ENCODE measurements at regions not wholly inside any gene's neighbourhood (a gene's known extent, or its start where the extent isn't known, plus 50 kb on each side); places are given as distances from the start of the nearest gene placed in this dataset.
"Not testable (repeated sequence)": the region's sequence is repeated elsewhere in the genome, so short reads cannot be mapped to it uniquely, and the experiment has no call there.

DNA sequence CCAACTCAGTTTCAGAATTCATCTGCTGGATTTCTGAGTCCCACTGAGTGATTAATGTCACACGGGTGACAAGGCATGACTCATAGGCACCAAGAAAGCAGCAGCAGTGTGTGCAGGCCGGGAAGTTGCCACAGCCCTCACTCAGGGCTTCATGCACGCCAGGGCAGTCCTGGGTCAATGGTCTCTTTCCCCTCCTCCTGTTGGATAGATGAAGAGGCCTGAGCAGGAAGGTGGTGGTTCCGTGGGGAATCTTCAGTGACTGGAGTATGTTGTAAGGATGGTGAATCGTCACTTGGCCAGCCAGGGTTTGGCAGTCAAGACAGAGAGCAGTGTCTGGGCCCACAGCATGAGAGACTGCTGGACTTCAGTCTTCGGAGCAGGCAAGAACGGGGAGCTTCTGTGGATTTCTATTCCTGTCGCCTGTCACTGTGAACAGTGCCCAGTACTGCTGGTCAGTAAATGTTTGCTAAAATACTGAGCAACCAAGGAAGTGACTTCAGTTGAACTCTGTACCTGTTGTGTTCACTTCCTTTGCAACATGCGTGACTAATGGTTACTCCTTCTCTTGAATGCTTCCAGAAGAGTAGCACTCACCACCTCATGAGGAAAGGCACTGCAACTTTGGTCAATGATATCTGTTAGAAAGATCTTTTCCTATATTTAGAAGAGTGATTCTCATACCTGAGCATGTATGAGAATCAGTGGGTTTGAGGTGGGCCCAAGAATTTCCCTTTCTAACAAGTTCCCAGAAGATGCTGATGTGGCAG, 62.0 kb upstream of the CD93 start:
- DNase-seq: peak in 1 of 2 donors; percentile 79

- DNase-seq: no peak
These were observed 61.5 kb upstream of the CD93 start for GRCh38 chr20:23147647-23147963.

DNA sequence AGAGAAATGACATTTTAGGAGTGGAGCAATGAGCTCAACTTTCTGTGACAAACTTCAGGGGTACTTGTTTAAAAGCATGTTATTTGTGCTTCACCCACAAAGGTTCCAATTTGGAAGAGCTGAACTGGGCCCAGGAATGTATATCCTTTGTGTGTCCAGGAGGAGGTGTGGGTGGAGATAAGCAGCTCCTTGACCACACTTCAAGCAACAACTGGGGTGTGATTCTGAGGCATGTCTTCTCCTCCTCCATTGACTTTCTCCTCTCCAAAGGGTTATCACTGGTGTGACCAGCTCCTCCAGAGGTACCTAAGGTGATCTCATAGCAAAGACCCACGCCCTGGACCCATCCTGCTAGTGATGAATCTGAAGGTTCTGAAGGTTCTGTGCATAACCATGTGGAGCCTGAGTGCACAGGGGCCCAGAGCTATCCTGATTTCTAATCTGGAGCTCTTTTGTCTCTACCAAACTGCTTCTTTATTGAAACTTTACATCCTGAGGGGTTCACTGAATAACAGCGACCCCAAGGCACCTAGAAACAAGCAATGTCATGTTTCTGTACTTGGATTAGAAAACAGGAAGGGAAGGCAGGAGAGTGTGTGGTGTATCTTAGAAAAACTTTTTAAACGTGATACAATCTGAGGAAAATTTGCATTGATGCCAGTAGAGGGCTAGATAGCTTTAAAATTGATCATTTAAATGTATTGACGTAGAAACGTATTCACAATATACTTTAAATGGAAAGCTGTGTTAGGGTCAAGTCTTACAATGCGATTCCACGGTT, 60.9 kb upstream of the CD93 start:
- peak in 1 of 2 donors; percentile 3 for DNase-seq

GRCh38 chr20:23146181-23146580, 60.1 kb upstream of the CD93 start:
- DNase-seq: no peak

DNA sequence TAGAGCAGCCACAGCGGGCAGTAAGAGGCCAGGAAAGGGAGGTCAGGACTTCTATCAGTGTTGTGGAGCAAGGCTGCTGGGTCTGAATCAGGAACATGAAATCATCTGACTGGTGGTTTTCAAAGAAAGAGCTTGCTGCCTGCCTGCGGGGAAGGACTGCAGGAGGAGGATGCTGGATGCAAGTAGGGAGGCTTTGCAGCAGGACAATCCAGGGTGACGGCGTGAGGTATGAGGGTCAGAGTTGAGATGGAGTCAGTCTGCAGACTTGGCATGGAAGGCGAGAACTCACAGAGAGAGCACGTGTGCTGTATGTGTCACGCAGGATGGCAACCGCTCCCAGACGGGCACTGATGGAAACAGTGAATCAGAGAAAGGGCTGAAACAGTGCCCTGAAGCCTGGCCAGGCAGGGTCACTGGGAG, 59.2 kb upstream of the CD93 start:
- DNase-seq: peak in 1 of 2 donors; percentile 19

GRCh38 chr20:23144856-23145255, 58.7 kb upstream of the CD93 start:
- DNase-seq: no peak

GRCh38 chr20:23143986-23144690, 58.0 kb upstream of the CD93 start:
- DNase-seq: peak in 1 of 2 donors; percentile 8

DNA sequence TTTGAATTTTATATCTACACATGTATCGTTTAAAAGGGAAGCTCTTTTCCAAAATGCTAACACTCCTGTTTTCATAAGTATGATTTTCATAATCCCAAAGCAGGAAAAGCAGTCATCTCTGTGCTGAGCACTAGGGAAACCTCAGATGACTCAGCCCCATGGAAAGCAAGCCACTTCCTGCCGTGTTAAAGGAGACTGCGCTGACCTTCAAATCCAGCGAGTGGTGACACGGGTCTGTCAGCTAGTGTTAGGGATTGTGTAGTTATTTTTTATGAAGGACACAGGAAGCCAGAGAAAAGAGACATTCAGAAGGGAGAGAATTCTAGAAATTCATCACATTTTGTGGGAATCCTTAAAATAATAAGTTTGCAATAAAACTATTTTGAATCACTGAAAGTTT, 57.0 kb upstream of the CD93 start:
- DNase-seq: peak in 1 of 2 donors; percentile 65

DNA sequence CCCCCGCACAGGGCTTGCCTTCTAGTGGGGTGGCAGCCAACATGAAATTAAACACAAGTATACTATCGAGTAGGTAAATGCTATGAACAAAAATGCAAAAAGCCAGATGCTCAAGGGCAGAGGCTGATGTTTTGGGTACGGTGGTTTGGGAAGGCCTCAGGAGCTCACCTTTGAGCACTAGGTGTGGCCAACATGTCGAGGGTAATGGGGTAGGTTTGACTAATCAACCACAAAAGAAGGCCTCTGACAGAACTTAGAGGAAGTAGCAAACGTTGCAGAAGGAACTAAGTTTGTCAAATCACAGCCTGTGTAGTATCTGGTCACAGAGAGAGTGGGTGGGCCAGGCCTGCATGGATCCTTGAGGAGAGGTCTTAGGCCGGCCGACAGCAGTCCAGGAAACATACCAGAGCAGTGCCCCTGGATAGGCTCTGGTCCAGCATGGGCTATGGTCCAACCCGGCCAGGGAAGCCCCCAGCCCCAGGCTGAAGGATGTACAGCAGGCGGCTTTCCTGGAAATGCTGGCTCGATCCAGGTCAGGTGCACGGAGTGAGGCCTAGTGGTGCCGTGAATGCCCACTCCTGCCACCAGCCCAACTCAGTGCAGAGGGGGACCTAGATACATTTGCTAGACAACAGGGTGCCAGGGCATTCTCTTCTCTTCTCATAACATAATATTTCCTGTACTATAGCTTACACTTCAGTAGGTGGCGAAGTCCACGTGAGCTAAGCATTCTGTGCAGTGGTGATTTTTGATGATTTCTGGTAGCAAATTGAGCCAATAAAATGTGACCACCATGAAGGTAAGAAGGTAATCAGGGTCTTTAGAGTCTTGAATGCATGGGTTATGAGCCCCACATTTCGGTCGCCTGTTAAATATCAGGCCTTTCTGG, 56.3 kb upstream of the CD93 start:
- peak in 1 of 2 donors; percentile 43 for DNase-seq

DNA sequence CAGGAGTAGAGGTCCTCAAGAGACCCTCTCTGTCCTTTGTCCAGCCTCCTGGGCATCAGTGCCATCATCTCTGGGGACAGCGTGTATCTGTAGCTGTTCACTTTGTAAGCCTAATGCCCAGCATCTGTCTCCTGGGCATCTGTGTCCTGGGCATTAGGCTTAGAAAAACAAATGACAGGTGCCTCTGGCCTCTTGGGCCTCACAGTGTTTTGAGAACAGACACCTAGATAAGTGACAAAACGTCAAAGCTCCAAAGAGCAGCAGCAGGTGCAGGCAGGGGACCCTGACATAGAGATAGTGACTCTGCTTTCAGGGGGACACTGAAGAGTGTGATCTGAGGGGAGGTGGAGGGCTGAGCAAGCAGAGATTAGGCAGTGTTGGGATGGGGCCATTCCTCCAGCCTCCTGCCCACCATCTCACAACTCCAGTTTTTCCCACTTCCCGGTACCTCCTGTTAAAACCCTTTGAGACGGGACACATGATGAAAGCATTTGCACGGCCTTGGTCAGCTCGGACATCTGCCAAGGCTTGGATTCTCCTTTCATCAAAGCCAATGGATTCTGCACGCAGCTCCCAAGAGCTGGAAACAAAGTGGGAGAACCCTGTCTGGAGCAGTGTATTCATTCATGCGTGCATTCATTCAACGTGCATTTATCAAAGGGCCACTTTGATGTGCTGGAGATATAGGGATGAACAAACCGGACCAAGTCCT, 55.5 kb upstream of the CD93 start:
- DNase-seq: peak in 1 of 2 donors; percentile 3

DNA sequence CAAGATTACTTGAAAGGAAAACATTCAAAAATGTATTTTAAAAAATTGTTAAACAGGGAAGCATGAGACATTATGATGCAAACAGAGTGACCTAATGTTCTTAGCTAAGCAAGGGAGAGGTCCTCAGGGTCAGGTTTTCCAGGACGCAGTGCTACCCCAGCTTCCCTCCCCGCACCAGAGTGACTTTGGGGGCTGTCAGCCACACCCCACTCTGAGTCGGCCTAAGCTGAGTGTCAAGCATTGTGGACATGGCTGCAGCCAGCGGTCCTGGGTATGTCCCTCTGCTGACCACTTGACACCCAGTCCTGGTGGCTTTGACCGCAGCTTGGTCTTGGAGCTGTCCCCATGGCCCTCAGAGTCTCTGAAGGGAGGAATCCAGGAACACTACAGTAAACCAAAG, 54.9 kb upstream of the CD93 start:
- peak in 1 of 2 donors; percentile 17 for DNase-seq

DNA sequence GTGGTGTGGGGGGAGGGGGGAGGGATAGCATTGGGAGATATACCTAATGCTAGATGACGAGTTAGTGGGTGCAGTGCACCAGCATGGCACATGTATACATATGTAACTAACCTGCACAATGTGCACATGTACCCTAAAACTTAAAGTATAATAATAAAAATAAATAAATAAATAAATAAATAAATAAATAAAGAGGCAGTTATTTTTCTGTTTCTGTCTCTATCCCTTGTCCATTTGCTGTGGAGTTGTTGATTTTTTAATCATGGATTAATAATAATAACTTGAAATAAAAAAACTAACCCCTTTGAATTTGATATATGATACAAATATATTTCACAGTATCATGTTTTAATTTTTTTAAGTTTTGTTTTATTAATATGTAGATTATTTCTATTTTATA, 53.9 kb upstream of the CD93 start:
- not testable (repeated sequence) for DNase-seq

DNA sequence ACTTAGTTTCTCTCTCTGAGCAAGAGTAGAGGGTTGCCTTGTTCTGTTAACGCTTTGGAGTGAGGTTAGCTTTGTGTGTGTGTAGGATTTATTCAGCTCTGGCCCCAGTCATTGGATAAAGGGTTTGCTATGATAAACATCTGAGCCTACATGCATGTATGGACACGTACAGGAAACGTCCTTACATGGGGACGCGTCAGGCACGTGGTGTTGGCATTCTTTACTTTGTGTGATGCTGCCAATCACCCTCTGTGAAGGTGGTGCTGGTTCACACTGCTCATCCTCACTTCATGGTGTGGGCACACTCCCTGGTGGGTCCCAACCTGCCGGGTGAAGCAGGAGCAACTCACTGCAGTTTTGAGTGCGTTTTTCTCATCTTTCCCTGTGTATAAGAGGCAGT, 53.4 kb upstream of the CD93 start:
- DNase-seq: no peak

GRCh38 chr20:23138682-23139081, 52.6 kb upstream of the CD93 start:
- DNase-seq: peak in 1 of 2 donors; percentile 6

GRCh38 chr20:23138226-23138625, 52.1 kb upstream of the CD93 start:
- DNase-seq: no peak

GRCh38 chr20:23136893-23137745, 51.0 kb upstream of the CD93 start:
- DNase-seq: peak in 1 of 2 donors; percentile 11

DNA sequence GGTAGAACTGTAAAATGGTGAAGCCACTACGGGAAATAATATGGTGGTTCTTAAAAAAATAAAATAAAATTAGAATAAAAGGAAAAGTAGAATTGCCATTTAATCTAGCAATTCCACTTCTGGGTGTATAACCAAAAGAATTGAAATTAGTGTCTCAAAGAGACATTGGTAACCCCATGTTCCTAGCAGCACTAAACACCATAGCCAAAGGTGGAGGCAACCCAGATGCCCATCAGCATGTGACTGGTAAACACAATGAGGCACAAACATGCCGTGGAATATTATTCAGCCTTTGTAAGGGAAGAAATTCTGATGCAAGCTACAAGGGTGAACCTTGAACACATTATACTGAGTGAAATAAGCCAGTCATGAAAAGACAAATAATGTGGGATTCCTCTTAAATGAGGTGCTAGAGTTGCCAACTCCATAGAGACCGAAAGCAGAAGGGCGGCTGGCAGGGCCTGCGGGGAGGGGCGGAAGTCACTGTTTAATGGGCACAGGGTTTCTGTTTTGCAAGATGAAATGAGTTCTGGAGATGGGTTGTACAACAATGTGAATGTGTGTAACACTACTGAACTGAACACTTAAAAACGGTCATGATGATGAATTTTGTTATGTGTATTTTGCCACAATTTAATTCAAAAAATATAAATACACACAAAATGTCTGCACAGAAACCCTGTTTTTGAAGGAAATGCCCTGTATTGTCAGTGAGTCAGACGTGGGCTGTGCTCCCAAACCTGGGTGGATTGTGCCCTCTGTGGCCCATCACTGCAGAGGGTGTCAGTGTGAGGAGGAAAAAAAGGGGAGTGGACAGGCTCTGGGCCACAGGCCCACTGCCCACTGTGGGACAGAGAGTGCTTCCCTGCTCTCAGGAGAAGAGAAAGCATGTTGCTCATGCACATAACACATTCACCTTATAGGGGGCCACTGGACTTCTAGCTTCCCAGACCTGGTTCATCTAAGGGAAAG, 49.6 kb upstream of the CD93 start:
- peak in 1 of 2 donors; percentile 57 for DNase-seq
